GM11168 (cell line): ENCODE measurements at regions not wholly inside any gene's neighbourhood (a gene's known extent, or its start where the extent isn't known, plus 50 kb on each side); places are given as distances from the start of the nearest gene placed in this dataset.

Source experiments
- in situ Hi-C: fragments of 300-500 bp; cut with MboI; formaldehyde crosslinking; loops from one replicate; pipeline ENCODE4 v1.12.0; 2022; ENCODE audit warnings: low sequenced_read_pairs; ENCODE audit not compliant: unreplicated experiment

DNA sequence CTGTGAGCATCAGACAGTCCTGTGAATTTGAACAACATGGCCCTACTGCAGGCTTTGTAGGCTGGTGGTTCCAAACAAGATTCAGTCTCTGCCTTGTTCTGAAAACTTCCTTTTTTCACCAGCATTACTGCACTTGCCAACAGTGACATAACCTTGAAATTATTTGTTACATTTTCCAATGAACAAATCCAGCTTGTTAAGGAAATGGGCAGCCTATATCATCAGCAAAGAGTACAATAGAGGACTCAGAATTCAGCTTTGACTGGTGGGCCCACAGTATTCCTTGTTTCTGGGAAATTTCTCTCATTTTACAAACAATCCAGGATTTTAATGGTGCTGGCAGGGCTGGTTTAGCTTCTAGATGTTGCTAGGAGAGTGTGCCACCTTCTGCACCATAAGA, 703.7 kb upstream of the FZD8 start:
- in situ Hi-C loops = no loop called here

DNA sequence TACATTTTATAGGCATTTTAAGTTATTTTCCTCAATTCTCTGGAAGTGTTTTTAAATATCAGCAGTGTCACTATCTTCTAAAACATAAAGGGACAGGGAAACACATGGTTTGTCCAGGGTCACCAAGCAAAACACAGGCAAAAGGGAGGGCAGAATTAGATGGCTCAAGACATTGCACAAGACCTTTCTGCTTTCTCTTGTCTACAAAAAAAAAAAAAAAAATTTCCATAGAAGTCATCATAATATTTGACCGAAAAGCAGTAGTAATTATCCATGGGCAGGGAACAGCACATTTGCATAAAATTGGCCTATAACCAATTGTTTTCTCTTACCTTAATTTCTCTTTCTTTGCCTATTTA, 703.1 kb upstream of the FZD8 start:
- in situ Hi-C loops = no loop called here

DNA sequence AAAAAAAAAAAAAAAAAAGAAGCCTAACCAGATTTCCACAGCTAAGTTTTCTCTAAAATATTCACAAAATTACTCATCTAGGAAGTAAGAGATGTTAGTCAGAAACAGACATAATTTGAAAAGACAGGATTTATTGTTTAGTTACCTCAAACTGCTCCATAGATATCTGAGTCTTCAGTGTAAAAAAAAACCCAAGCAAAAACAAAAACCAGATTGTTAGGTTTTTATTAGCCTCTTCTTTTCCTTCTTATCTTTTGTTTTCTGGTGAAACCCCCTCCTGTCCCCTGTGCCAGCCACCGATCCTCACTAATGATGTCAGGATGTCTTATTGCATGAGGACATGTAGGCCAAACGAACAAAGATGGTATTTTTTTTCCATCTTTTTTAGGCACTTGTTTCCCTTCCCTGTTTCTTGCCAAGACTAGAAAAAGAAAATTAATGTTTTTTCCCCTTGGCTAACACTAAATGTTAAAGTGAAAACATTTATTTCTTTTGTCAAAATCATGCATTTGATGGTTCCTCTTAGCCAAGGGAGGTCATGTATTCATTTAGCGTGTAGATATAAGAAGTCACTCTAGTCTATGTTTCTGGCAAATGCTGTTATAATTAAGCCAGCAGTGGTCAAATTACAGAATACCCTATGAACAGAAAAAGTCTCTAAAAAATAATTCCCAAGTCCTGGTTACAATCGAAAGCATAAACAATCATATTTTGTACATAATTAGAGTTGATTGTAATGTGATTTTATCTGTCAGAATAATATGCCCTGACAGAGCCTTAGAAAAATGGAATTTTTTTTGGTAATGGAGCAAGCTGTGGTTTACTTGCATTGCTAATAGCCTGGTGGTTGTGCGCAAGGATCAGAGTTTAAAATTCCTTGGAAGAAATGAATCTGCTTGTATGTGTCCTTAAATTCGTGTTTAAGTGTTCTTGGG, 702.4 kb upstream of the FZD8 start:
- in situ Hi-C loops = no loop called here

DNA sequence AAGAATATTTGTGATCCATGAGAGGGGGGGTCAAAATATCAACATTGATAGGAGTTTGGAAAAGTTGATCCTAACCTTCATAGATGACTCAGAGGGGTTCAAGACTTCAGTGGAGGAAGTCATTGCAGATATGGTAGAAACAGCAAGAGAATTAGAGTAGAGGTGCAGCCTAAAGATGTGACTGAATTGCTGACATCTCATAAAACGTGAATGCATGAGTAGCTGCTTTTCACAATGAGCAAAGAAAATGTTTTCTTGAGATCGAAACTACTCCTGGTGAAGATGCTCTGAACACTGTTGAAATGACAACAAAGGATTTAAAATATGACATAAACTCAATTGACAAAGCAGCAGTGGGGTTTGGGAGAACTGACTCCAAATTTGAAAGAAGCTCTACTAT, 700.7 kb upstream of the FZD8 start:
- in situ Hi-C loops = no loop called here

DNA sequence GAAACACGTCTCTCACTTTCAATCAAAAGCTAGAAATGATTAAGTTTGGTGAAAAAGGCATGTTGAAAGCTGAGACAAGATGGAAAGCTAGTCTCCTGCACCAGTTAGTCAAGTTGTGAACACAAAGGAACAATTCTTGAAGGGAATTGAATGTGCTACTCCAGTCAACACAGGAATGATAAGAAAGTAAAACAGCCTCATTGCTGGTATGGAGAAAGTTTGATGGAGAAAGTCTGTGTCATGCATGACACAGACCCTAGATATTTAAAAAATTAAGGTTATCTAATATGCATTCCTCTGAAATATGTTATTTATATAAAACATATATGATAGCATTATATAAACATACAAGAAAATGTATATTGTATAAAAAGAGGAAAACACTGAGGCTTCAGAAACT, 699.4 kb upstream of the FZD8 start:
- in situ Hi-C loops = no loop called here

DNA sequence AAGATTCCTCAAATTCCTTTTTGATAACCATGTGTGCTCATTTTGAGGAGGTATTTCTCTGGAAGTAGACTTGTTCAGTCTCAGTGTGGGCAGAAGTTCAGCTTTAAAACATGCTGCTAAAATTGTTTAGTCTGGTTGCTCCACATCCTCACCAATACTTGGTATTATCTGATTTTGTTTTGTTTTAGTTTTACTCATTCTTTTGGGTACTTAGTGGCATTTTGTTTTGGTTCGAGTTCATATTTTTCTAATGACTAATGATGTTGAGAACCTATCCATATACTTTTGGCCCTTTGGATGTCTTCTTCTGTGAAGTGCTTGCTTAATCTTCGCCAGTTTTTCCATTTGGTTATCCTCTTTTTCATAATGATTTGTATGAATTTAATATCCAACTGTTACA, 694.2 kb upstream of the FZD8 start:
- in situ Hi-C loops = no loop called here

DNA sequence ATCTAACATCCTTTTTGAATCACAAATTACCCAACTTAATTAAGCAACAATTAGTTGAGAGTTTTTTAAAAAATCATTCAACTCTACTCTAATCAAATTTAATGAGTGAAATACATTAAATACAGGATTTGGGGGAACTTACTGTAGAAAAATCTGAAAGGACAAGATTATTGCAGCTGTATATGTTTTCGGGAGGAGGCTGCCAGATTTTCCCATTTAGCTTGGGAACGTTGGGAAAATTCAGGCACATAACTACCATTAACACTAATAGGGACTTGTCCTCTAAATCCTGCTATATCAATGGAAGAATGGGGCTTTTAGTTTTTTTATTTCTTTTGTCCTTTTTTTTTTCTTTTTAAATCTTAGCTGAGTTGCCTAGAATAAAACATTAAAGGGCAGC, 691.4 kb upstream of the FZD8 start:
- in situ Hi-C loops = no loop called here

DNA sequence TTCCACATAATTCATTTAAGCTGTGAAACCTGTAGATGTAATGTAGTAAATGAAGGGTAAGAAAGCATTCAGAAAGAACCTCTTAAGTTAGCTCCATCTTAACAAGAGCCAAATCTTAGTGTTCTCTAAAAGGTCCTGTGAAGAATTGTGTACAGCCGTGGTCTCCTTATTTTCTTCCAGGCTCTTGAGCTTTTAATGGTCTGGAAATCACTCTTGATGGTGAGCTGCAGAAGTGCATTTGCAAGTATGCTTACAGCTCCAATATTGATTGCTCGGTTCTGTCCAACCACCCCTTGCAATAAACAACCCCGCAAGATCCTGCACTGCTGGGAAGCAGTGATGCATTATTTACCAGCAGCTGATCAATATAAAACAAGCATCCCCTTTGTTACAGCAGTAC, 690.8 kb upstream of the FZD8 start:
- in situ Hi-C loops = no loop called here

DNA sequence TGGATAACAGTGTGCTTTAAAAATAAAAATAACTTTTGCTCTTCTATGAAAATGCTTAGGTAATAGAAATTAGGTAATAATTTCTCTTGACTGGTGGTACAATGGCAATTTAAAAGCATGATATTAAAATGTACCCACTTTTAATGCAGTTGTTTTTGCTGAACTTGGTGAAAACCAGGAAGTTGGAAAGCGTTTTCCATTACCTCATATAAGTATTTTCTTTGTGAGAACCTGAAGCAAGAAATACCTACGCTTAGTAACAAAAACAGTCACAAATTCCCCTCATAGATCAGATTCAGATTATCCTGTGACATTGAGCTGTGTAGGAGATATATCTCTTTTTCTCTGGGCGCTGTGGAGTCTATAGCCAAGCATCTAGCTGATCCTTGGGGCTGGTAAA, 689.0 kb upstream of the FZD8 start:
- in situ Hi-C loops = no loop called here

DNA sequence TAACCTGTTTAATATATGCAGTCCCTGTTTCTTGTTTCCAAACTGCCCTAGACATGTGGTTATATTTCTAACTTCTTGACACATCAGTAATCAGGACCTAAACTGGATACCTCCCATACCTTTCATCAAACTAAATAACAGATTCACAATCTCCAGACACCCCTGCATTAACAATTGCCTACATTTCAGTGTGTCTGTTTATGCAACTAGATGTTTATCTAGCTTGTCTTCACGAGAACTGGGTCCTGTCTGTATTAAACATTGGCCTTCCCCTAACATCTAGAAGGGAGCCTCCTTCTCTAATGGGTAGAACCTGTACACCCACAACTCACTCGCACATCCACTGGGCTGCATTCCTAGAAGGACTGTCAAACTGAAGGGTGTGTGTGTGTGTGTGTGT, 683.7 kb upstream of the FZD8 start:
- in situ Hi-C loops = no loop called here

DNA sequence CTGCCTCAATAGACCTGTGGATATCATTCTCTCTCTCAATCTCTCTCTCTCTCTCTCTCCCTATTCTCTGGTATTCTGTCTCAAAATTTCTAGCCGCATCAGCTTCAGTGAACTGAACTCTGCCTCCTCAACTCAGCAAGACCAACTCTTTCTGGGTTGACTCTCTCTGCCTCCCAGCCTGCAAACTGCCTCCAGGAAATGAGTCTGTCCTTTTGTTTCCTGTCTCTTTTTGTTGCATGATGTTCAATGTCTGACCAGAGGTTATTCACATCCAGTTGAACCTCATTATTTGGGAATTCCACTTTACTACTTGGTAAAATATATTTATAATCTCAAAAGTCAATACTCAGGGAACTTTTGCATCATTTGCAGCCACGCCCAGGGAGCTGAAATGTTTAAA, 682.7 kb upstream of the FZD8 start:
- in situ Hi-C loops = no loop called here

DNA sequence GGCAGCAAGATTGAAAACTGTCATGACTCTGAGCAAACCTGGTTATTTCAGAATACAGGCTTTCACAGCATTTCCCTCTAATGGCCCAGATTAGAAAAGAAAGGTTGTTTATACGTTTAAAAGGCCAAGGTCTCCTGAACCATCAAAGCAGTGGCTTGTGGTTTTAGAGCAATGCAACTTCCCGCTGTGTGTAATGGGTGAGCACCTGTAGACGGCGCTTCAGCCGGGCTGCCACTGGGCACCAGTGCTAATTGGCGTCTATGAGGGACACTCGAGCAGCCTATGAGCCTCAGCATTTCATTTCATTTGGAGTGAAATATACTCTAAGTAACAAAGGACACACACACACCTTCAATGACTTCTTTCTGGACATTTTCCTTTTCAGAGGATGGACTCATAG, 671.0 kb upstream of the FZD8 start:
- in situ Hi-C loops = no loop called here

DNA sequence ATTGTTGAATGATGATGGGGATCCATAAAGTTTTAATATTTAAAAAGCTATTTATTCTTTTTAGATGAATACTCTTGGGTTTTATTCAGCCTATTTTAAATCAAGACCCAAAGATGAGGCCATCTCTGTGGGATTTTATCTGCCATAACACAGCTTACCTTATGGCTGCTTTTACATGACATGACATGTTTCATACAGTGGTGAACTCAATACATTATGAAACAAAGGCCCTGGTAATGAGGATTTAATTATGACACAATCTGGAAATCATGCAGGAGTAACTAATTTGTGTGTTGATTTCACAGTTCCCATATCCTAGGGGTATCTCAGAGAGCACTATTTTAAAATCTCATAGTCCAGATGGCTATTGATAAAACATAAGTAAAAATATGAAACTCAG, 661.8 kb upstream of the FZD8 start:
- in situ Hi-C loops = no loop called here

DNA sequence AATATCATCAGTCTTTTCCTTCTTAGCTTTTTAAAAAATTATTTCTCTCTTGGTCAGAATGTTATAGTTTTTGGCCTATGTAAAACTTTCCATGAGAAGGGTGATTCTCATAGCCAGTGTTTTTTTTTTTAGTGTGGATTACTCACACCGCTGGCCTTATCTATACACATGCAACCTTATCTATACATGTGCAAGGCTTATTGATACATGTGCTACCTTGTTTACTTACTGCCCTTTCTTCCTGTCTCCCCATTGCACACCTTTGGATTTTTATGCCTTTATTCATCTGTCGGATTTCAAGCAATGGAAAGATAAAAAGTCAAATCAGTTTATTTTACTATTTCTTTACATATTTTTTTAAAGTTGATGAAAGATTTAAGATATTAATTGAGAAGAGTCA, 660.0 kb upstream of the FZD8 start:
- in situ Hi-C loops = no loop called here

DNA sequence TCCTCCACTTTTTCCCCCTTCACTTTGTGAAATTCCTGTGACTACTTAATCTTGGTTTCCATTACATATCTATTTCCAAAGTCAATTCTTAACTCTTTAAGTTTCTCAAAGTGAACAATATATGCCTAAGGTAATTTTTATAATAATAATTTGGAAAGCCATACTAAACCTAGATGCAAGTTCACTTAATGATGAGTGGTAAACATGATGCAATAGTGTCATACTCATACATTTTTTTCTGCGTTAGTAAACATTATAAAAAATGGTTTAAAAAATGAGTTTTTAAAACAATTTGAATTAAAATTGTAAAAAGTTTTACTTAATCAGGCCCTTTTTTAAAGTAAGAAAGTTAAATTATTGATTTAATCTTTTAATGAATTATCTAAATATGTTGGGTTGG, 659.4 kb upstream of the FZD8 start:
- in situ Hi-C loops = no loop called here

DNA sequence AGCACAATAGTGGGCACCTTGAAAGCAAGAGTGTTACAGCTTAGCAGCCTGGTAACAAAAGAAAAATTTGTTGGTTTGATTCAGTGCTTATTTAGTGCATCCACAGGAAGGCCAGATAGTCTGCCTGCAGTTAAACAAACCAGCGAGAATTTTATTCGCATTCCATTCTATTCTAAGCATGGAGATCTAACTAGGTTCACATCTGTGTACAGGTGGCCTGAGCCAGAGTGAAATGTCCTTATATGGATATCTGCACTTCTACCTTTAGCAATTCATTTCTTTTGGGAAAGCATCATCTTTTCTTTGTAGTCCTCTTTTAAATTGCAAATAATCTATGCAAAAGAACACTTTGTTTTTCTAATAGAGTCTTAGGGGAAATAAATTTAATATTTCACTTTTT, 659.0 kb upstream of the FZD8 start:
- in situ Hi-C loops = no loop called here

DNA sequence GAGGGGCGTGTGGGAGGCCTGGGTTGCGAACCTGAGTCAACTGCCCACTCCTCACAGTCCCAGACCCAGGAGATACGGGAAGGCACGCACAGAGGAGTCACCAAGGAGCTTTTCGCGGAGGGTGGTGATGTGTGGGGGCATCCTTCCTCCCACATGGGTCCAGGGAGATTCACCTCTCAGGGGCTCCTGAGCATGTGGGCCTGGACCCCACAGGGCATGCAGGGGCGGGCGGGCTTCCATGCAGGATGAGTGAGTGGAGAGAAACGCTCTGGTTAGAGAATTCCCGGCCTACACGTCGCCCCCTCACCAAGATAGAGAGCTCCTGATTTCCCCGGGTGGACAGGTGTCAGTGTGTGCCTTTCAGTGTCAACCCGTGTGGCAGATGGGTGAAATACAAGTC, 641.7 kb upstream of the FZD8 start:
- in situ Hi-C loops = no loop called here

DNA sequence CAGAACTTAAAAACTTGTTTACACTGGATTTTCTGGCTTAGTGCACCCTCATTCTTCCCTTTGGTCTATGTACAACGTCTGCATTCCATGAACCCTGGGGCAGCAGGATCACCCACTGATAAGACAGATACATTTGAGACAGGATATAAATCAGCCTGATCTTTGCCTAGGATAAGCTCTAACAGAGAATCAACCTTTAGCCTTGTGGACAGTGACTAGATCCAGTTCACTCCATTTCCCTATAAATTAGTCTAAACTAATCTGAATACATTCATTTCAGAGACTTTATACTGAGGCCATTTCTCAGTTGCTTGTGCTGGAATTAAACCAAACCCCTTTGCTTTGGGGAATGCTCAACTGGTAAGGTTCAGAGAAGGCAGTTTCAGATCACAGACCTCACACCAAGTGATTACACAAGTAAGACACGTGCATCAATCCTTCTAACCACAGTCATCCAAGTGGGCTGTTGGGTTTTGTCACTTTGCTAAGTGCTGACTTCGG, 639.8 kb upstream of the FZD8 start:
- in situ Hi-C loops = no loop called here

DNA sequence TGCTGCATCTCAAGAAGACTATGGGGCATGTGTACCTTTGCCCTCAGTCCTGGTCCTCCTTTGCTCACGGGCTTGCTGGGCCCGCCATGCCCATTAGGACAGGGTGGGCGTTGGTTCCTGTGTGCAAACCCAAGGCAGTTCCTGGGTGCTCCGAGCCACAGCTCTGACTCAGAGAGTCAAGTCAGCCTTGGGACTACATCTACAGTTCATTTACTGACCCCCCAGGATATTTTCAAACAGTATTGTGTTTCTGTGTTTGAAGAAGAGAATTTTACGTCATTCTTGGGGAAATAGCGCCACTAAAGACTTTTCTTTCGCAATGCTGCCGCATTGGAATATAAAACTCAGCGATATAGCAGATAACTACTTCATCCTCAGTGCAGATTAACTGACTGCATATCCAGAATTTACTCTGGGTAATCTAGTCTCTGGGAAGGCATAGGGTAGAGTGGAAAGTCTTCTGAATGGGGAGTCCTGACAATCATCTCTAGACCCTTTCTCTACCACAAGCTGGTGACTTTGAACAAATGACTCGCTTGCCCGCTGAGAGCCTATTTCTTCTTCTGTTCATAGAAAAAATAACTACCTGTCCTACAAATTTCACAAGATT, 638.9 kb upstream of the FZD8 start:
- in situ Hi-C loops = no loop called here

DNA sequence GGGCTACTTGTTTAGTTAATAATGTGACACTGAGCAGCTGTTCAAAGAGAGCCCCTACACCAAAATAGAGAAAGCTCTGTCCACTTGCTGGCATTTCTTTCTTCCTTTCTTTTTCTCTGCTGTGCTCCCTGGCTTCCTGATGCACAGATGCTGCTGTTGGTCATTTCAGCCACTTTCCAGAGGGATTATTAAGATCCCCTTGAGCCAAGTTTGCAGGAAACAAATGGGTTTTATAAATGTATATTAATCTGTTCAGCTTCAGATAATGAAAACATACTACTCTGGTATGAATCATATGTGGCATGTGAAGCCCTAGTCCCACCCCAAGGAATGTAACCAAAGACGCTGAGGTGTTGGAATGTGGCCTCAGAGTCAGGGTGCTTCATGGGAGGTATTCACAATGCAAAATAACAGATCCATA, 638.2 kb upstream of the FZD8 start:
- in situ Hi-C loops = no loop called here

DNA sequence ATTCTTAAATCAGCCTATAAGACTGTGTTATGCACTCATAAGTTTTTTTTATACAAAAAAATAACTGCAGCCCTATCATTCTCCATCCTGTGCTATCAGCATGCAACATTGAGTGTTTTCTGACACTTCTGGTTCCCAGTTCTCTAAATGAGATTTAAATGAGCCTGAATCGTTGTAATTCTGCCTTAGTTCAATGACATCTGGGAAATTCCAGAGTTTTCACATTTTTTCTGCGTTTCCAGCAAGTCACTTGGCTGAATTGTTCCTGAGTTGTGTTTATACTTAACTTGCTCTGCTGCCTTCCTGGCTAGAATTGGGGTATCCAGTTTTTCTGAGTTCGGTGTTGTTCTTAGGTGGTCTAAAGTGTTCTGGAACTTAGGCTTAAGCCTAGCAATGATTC, 636.1 kb upstream of the FZD8 start:
- in situ Hi-C loops = no loop called here

DNA sequence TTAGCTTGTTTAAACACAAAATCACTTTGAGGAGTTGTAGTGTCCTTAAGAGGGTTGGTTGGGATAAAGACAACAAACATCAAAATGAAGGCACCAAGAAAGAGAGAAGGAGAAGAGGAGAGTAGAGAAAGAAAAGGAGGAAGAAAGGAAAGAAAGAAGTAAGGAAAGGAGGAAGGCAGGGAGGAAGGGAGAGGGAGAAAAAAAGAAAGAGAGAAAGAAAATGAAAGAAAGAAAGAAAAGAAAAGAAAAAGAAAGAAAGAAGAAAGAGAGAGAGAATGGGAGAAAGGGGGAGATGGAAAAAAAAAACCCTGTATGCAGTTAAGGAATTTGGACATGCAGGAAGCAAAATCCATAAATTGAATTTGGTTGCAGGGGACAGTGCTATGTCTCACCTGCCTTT, 635.4 kb upstream of the FZD8 start:
- in situ Hi-C loops = no loop called here
